ENCODE measurements at regions not wholly inside any gene's neighbourhood (a gene's known extent, or its start where the extent isn't known, plus 50 kb on each side); places are given as distances from the start of the nearest gene placed in this dataset.

DNA sequence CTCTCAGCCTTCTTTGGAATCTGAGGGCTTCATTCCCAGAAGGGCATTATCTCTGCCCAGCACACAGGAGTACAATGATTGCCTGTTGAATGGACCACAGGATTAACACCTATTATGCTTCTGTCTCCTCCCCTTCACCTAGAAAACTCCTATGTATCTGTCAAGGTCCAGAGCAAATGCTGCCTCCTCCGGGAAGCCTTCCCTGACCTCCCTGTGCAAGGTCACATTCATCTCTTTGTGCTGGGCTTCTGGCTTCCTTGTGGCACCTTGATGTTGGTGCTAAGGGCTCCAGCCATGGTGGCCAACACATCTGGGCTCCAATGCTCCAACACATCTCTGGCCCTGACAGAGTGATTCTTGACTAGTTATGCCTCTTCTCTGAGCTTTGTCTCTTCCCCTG lies 49.9 kb upstream of the ATP2B2 start:
- TF ChIP-seq CTCF (IDR thresholded peaks at IDR 0.05; ENCODE audit: low read length), result no peak
- no peak for TF ChIP-seq EZH2 (IDR thresholded peaks at IDR 0.05; ENCODE audit: borderline replicate concordance, low read length)
- Histone ChIP-seq H3K27ac (ENCODE audit: low read depth, low read length, poor library complexity, severe bottlenecking) (no peak overlapping the region), H3K79me2 (ENCODE audit: insufficient read depth, low read length) (no peaks in the 10 kb centered on the region), H3K4me2 (ENCODE audit: low read length) (no peak overlapping the region), H2AFZ (ENCODE audit: low read length) (no peak overlapping the region), H3K9me3 (ENCODE audit: low read length) (no peaks in the 10 kb centered on the region), H3K36me3 (ENCODE audit: insufficient read depth, low read length) (no peaks in the 10 kb centered on the region), H3K9me2 (ENCODE audit: low read depth, low read length) (no peaks in the 10 kb centered on the region), H3K4me3 (ENCODE audit: low read depth, low read length, poor library complexity, severe bottlenecking) (no peak overlapping the region), H4K20me1 (ENCODE audit: insufficient read depth, low read length) (no peaks in the 10 kb centered on the region), H3K27me3 (ENCODE audit: insufficient read depth, low read length) (0 out of 2 replicates have a peak, but pooled peaks cover 5% of the 10 kb centered on the region), H3K4me1 (ENCODE audit: insufficient read depth, low read length, severe bottlenecking) (no peaks in the 10 kb centered on the region), H3K9ac (ENCODE audit: low read length) (no peak overlapping the region), H3F3A (ENCODE audit: insufficient read depth, low read length) (no peaks in the 10 kb centered on the region)

- H3K4me1 ChIP-seq (ENCODE audit: insufficient read depth, low read length, severe bottlenecking), result no peaks in the 10 kb centered on the region
- no peaks in the 10 kb centered on the region for H3F3A ChIP-seq (ENCODE audit: insufficient read depth, low read length)
- no peak overlapping the region for H3K4me2 ChIP-seq (ENCODE audit: low read length)
- H3K27me3 ChIP-seq (ENCODE audit: insufficient read depth, low read length), result 0 out of 2 replicates have a peak, but pooled peaks cover 5% of the 10 kb centered on the region
- H3K79me2 ChIP-seq (ENCODE audit: insufficient read depth, low read length), result no peaks in the 10 kb centered on the region
- H3K9me3 ChIP-seq (ENCODE audit: low read length), result no peaks in the 10 kb centered on the region
- no peak overlapping the region for H3K9ac ChIP-seq (ENCODE audit: low read length)
- no peaks in the 10 kb centered on the region for H3K9me2 ChIP-seq (ENCODE audit: low read depth, low read length)
- H4K20me1 ChIP-seq (ENCODE audit: insufficient read depth, low read length), result no peaks in the 10 kb centered on the region
- no peak overlapping the region for H3K4me3 ChIP-seq (ENCODE audit: low read depth, low read length, poor library complexity, severe bottlenecking)
- H2AFZ ChIP-seq (ENCODE audit: low read length), result no peak overlapping the region
- H3K27ac ChIP-seq (ENCODE audit: low read depth, low read length, poor library complexity, severe bottlenecking), result no peak overlapping the region
- TF ChIP-seq CTCF (IDR thresholded peaks at IDR 0.05; ENCODE audit: low read length) (no peak), EZH2 (IDR thresholded peaks at IDR 0.05; ENCODE audit: borderline replicate concordance, low read length) (no peak)
- no peaks in the 10 kb centered on the region for H3K36me3 ChIP-seq (ENCODE audit: insufficient read depth, low read length)
Observed at GRCh38 chr3:10556312-10556711, 50.9 kb upstream of the ATP2B2 start.

DNA sequence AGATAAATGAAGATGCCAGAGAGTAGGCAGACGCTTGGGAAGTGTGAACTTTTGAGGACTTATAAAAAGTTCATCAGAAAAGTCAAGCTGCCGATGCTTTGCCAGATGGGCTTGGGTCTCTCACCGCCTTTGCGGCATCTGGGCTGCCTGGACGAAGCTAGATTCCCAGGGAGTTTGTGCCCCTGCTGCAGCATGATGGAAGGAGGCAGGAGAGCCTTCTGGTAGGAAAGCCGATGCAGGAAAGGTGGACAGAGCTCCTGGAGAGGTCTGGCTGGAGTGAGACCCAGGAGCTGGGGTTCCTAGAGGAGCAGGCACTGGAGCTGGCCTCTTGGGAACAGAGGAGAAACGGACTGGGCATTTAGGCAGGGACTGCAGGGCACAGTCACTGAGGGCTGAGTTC lies 51.9 kb upstream of the ATP2B2 start:
- no peaks in the 10 kb centered on the region for H3K4me1 ChIP-seq (ENCODE audit: insufficient read depth, low read length, severe bottlenecking)
- no peaks in the 10 kb centered on the region for H3K36me3 ChIP-seq (ENCODE audit: insufficient read depth, low read length)
- H4K20me1 ChIP-seq (ENCODE audit: insufficient read depth, low read length), result no peaks in the 10 kb centered on the region
- no peak overlapping the region for H3K4me3 ChIP-seq (ENCODE audit: low read depth, low read length, poor library complexity, severe bottlenecking)
- H3K79me2 ChIP-seq (ENCODE audit: insufficient read depth, low read length), result no peaks in the 10 kb centered on the region
- H3K9me2 ChIP-seq (ENCODE audit: low read depth, low read length), result no peaks in the 10 kb centered on the region
- no peaks in the 10 kb centered on the region for H3F3A ChIP-seq (ENCODE audit: insufficient read depth, low read length)
- no peak for TF ChIP-seq CTCF (IDR thresholded peaks at IDR 0.05; ENCODE audit: low read length)
- no peak for TF ChIP-seq EZH2 (IDR thresholded peaks at IDR 0.05; ENCODE audit: borderline replicate concordance, low read length)
- H3K9ac ChIP-seq (ENCODE audit: low read length), result no peak overlapping the region
- no peak overlapping the region for H3K4me2 ChIP-seq (ENCODE audit: low read length)
- H2AFZ ChIP-seq (ENCODE audit: low read length), result no peak overlapping the region
- H3K27ac ChIP-seq (ENCODE audit: low read depth, low read length, poor library complexity, severe bottlenecking), result no peak overlapping the region
- H3K9me3 ChIP-seq (ENCODE audit: low read length), result no peaks in the 10 kb centered on the region
- 0 out of 2 replicates have a peak, but pooled peaks cover 5% of the 10 kb centered on the region for H3K27me3 ChIP-seq (ENCODE audit: insufficient read depth, low read length)

Measured in OCI-LY1 (cell line).